GM23338 (cell line): ENCODE measurements at regions not wholly inside any gene's neighbourhood (a gene's known extent, or its start where the extent isn't known, plus 50 kb on each side); places are given as distances from the start of the nearest gene placed in this dataset.
"Not testable (repeated sequence)": the region's sequence is repeated elsewhere in the genome, so short reads cannot be mapped to it uniquely, and the experiment has no call there.

Experiments used
- ATAC-seq: fragments of 200-7000 bp; cut with Tn5 transposase; 3 replicates; pipeline ENCODE4 v1.9.1; 2020
- DNase-seq: peaks from one replicate; pipeline ENCODE4 v3.0.0-alpha.2; 2015; ENCODE audit warnings: low spot score
- H2AFZ ChIP-seq: fragments of 200-600 bp; sonication (generic); 2 replicates; pipeline ENCODE4 v1.8.0; 2016; ENCODE audit warnings: antibody characterized with exemption, mild to moderate bottlenecking, moderate library complexity
- H3F3A ChIP-seq: fragments of 200-600 bp; sonication (generic); replicated peaks from 2 replicates; pipeline ENCODE4 v1.8.0; 2017; ENCODE audit warnings: antibody characterized with exemption, mixed run types, low read depth
- H3K27ac ChIP-seq: fragments of 200-600 bp; sonication (generic); 2 replicates; pipeline ENCODE4 v1.6.1; 2016; ENCODE audit warnings: low read depth
- H3K27me3 ChIP-seq: fragments of 200-600 bp; sonication (generic); 2 replicates; pipeline ENCODE4 v1.8.0; 2016; ENCODE audit warnings: mild to moderate bottlenecking, mixed run types, moderate library complexity; ENCODE audit not compliant: insufficient read depth
- H3K36me3 ChIP-seq: fragments of 200-600 bp; sonication (generic); 2 replicates; pipeline ENCODE4 v1.8.0; 2016; ENCODE audit warnings: mild to moderate bottlenecking; ENCODE audit not compliant: insufficient read depth
- H3K4me1 ChIP-seq: fragments of 200-600 bp; sonication (generic); 2 replicates; pipeline ENCODE4 v1.8.0; 2016; ENCODE audit warnings: mild to moderate bottlenecking, moderate library complexity; ENCODE audit not compliant: insufficient read depth
- H3K4me2 ChIP-seq: fragments of 200-600 bp; sonication (generic); 2 replicates; pipeline ENCODE4 v1.7.1; 2017; ENCODE audit warnings: mixed run types
- H3K4me3 ChIP-seq: fragments of 200-600 bp; sonication (generic); 2 replicates; pipeline ENCODE4 v1.6.1; 2016; ENCODE audit warnings: mixed run types
- H3K79me2 ChIP-seq: fragments of 200-600 bp; sonication (generic); replicated peaks from 2 replicates; pipeline ENCODE4 v1.8.0; 2017; ENCODE audit warnings: mild to moderate bottlenecking; ENCODE audit not compliant: insufficient read depth
- H3K9me2 ChIP-seq: fragments of 200-600 bp; sonication (generic); 2 replicates; pipeline ENCODE4 v1.8.0; 2017; ENCODE audit not compliant: insufficient read depth
- H4K20me1 ChIP-seq: fragments of 200-600 bp; sonication (generic); replicated peaks from 2 replicates; pipeline ENCODE4 v1.8.0; 2017; ENCODE audit warnings: mild to moderate bottlenecking; ENCODE audit not compliant: insufficient read depth
- H3K27ac Mint-ChIP-seq: 2 replicates; pipeline ENCODE4 v1.8.0; 2020; ENCODE audit warnings: inconsistent platforms, mild to moderate bottlenecking, moderate library complexity, mixed read lengths
- H3K27me3 Mint-ChIP-seq: 3 replicates; pipeline ENCODE4 v1.8.0; 2022; ENCODE audit warnings: low read depth, mild to moderate bottlenecking, moderate library complexity, mixed read lengths, inconsistent platforms; ENCODE audit not compliant: insufficient read depth, poor library complexity
- H3K36me3 Mint-ChIP-seq: 3 replicates; pipeline ENCODE4 v1.8.0; 2021; ENCODE audit warnings: low read depth, mild to moderate bottlenecking, inconsistent platforms, moderate library complexity, mixed read lengths
- H3K4me1 Mint-ChIP-seq: 3 replicates; pipeline ENCODE4 v1.8.0; 2020; ENCODE audit warnings: mild to moderate bottlenecking, inconsistent platforms, mixed read lengths
- H3K4me3 Mint-ChIP-seq: 3 replicates; pipeline ENCODE4 v1.8.0; 2021; ENCODE audit warnings: moderate library complexity, mild to moderate bottlenecking, inconsistent platforms, mixed read lengths
- H3K9me3 Mint-ChIP-seq: 3 replicates; pipeline ENCODE4 v1.8.0; 2020; ENCODE audit warnings: moderate library complexity, mild to moderate bottlenecking, inconsistent platforms, mixed read lengths
- CREB1 ChIP-seq: fragments of 250-450 bp; sonication (Bioruptor Pico); IDR thresholded peaks from 2 replicates; pipeline ENCODE4 v1.5.0; 2020; ENCODE audit warnings: low read depth, mild to moderate bottlenecking, moderate library complexity
- EZH2 ChIP-seq: fragments of 200-600 bp; sonication (generic); IDR thresholded peaks from one replicate; pipeline ENCODE4 v1.8.0; 2017; ENCODE audit warnings: antibody characterized with exemption, mild to moderate bottlenecking, low read depth; ENCODE audit not compliant: unreplicated experiment
- POLR2AphosphoS5 ChIP-seq: IDR thresholded peaks from 2 replicates; pipeline ENCODE4 v1.6.1; 2016; ENCODE audit warnings: antibody characterized with exemption, low read depth
- TF ChIP-seq, protein P1 (sequence below): fragments of 250-450 bp; sonication (Bioruptor Pico); IDR thresholded peaks from 2 replicates; pipeline ENCODE4 v1.5.0; 2020; ENCODE audit warnings: mild to moderate bottlenecking, moderate library complexity
- TF ChIP-seq, protein P2 (sequence below), 2 experiments: fragments of 200-600 bp in 1 of 2; sonication (generic) in 1 of 2; conservative IDR thresholded peaks; 2 replicates each; pipeline versions ENCODE4 v1.5.1 to v1.6.1; 2016 to 2017; ENCODE audit warnings: antibody characterized with exemption in 2 of 2, low read depth in 2 of 2, mild to moderate bottlenecking in 2 of 2, moderate library complexity in 1 of 2

DNA sequence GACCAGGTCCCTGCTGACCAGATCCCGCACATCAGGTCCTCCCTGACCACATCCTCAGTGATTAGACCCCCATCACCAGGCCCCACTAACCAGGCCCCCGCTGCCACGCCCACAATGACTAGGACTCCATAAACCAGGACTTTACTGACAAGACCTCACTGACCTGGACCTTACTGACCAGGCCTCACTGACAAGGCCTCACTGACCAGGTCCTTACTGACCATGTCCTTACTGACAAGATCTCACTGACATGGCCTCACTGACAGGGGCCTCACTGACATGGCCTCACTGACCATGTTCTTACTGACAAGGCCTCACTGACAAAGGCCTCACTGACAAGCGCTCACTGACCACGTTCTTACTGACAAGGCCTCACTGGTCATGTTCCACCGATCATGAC lies 107.9 kb upstream of the TEKT4 start (continued):
- TF ChIP-seq, protein P1, sequence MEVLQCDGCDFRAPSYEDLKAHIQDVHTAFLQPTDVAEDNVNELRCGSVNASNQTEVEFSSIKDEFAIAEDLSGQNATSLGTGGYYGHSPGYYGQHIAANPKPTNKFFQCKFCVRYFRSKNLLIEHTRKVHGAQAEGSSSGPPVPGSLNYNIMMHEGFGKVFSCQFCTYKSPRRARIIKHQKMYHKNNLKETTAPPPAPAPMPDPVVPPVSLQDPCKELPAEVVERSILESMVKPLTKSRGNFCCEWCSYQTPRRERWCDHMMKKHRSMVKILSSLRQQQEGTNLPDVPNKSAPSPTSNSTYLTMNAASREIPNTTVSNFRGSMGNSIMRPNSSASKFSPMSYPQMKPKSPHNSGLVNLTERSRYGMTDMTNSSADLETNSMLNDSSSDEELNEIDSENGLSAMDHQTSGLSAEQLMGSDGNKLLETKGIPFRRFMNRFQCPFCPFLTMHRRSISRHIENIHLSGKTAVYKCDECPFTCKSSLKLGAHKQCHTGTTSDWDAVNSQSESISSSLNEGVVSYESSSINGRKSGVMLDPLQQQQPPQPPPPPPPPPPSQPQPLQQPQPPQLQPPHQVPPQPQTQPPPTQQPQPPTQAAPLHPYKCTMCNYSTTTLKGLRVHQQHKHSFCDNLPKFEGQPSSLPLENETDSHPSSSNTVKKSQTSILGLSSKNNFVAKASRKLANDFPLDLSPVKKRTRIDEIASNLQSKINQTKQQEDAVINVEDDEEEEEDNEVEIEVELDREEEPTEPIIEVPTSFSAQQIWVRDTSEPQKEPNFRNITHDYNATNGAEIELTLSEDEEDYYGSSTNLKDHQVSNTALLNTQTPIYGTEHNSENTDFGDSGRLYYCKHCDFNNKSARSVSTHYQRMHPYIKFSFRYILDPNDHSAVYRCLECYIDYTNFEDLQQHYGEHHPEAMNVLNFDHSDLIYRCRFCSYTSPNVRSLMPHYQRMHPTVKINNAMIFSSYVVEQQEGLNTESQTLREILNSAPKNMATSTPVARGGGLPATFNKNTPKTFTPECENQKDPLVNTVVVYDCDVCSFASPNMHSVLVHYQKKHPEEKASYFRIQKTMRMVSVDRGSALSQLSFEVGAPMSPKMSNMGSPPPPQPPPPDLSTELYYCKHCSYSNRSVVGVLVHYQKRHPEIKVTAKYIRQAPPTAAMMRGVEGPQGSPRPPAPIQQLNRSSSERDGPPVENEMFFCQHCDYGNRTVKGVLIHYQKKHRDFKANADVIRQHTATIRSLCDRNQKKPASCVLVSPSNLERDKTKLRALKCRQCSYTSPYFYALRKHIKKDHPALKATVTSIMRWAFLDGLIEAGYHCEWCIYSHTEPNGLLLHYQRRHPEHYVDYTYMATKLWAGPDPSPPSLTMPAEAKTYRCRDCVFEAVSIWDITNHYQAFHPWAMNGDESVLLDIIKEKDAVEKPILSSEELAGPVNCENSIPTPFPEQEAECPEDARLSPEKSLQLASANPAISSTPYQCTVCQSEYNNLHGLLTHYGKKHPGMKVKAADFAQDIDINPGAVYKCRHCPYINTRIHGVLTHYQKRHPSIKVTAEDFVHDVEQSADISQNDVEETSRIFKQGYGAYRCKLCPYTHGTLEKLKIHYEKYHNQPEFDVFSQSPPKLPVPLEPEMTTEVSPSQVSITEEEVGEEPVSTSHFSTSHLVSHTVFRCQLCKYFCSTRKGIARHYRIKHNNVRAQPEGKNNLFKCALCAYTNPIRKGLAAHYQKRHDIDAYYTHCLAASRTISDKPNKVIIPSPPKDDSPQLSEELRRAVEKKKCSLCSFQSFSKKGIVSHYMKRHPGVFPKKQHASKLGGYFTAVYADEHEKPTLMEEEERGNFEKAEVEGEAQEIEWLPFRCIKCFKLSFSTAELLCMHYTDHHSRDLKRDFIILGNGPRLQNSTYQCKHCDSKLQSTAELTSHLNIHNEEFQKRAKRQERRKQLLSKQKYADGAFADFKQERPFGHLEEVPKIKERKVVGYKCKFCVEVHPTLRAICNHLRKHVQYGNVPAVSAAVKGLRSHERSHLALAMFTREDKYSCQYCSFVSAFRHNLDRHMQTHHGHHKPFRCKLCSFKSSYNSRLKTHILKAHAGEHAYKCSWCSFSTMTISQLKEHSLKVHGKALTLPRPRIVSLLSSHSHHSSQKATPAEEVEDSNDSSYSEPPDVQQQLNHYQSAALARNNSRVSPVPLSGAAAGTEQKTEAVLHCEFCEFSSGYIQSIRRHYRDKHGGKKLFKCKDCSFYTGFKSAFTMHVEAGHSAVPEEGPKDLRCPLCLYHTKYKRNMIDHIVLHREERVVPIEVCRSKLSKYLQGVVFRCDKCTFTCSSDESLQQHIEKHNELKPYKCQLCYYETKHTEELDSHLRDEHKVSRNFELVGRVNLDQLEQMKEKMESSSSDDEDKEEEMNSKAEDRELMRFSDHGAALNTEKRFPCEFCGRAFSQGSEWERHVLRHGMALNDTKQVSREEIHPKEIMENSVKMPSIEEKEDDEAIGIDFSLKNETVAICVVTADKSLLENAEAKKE (CRISPR knock-in tag), result no peak
- TF ChIP-seq POLR2AphosphoS5 (no peak), CREB1 (no peak), EZH2 (no peak)

DNA sequence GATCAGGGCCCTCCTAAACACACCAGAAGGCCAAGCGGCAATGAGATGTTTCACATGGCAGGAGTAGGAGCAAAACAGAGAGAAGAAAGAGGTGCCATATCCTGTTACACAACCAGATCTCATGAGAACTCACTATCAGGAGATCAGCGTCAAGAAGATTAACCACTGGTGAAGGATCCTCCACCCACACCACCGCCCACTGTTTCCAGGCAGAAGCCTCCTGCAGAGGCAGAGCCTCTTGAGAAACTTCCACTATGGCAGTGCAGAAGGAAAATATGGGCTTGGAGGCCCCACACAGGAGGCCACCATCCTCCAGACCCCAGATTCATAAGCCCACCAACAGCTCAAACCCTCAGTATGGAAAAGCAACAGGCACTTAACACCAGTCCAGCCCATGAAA lies 106.9 kb upstream of the TEKT4 start:
- H3K27me3 ChIP-seq, H3K27ac Mint-ChIP-seq, H3K36me3 Mint-ChIP-seq, H3K36me3 ChIP-seq, ATAC-seq, H3K4me1 ChIP-seq, H3K9me2 ChIP-seq, H3K4me3 ChIP-seq, H3K4me2 ChIP-seq, H3K9me3 Mint-ChIP-seq, H2AFZ ChIP-seq, H3K4me1 Mint-ChIP-seq, H3F3A ChIP-seq, H3K27ac ChIP-seq, H4K20me1 ChIP-seq, DNase-seq, H3K79me2 ChIP-seq, H3K4me3 Mint-ChIP-seq: not testable (repeated sequence)
- peaks cover 39% of the 10 kb centered on the region for H3K27me3 Mint-ChIP-seq

DNA sequence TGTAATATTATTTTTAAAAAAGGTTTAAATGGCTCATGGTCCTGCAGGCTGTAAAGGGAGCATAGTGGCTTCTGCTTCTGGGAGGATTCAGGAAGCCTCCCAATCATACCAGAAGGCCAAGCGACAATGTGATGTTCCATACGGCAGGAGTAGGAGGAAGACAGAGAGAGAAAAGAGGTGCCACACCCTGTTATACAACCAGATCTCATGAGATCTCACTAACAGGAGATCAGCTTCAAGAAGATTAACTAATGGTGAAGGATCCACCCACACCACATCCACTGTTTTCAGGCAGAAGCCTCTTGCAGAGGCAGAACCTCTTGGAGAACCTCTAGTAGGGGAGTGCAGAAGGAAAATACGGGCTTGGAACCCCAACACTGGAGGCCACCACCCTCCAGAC lies 103.9 kb upstream of the TEKT4 start:
- H3K9me2 ChIP-seq, result no peaks in the 10 kb centered on the region
- H3K27me3 ChIP-seq, result peaks cover 8% of the 10 kb centered on the region; the same call in 1 of the 2 replicates
- ATAC-seq, result no peak
- no peaks in the 10 kb centered on the region for H4K20me1 ChIP-seq
- no peaks in the 10 kb centered on the region for H3K79me2 ChIP-seq
- no peak overlapping the region for H3K27ac Mint-ChIP-seq
- TF ChIP-seq, protein P2, sequence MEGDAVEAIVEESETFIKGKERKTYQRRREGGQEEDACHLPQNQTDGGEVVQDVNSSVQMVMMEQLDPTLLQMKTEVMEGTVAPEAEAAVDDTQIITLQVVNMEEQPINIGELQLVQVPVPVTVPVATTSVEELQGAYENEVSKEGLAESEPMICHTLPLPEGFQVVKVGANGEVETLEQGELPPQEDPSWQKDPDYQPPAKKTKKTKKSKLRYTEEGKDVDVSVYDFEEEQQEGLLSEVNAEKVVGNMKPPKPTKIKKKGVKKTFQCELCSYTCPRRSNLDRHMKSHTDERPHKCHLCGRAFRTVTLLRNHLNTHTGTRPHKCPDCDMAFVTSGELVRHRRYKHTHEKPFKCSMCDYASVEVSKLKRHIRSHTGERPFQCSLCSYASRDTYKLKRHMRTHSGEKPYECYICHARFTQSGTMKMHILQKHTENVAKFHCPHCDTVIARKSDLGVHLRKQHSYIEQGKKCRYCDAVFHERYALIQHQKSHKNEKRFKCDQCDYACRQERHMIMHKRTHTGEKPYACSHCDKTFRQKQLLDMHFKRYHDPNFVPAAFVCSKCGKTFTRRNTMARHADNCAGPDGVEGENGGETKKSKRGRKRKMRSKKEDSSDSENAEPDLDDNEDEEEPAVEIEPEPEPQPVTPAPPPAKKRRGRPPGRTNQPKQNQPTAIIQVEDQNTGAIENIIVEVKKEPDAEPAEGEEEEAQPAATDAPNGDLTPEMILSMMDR (conservative IDR thresholded peaks at IDR 0.05; ENCODE audit: low read depth in 2 of 2), result no peak
- H3K4me3 ChIP-seq, result no peak overlapping the region
- no peak overlapping the region for H3K4me2 ChIP-seq
- no peak overlapping the region for H3K4me3 Mint-ChIP-seq
- H3K27ac ChIP-seq, result no peak overlapping the region
- H3K36me3 ChIP-seq, result no peaks in the 10 kb centered on the region
- H3K4me1 ChIP-seq, result no peaks in the 10 kb centered on the region
- H3K4me1 Mint-ChIP-seq, result no peaks in the 10 kb centered on the region
- H3F3A ChIP-seq, result no peaks in the 10 kb centered on the region
- H3K9me3 Mint-ChIP-seq, result peaks cover 6% of the 10 kb centered on the region; the same call in 1 of the 3 replicates
- peaks cover 45% of the 10 kb centered on the region for H3K27me3 Mint-ChIP-seq
- no peak overlapping the region for H2AFZ ChIP-seq
- DNase-seq, result no peak
- H3K36me3 Mint-ChIP-seq, result no peaks in the 10 kb centered on the region
